ENCODE measurements at regions not wholly inside any gene's neighbourhood (a gene's known extent, or its start where the extent isn't known, plus 50 kb on each side); places are given as distances from the start of the nearest gene placed in this dataset.
A peak's percentile ranks its signal among the peaks of the same experiment; 100 is the strongest.

- Mint-ChIP-seq H3K9me3 (no peaks in the 10 kb centered on the region), H3K27me3 (ENCODE audit: insufficient read depth, low read depth, poor library complexity) (peaks cover 2% of the 10 kb centered on the region), H3K4me1 (peaks cover 10% of the 10 kb centered on the region; the same call in 2 of the 3 replicates), H3K27ac (no peak overlapping the region), H3K4me3 (no peak overlapping the region), H3K36me3 (ENCODE audit: low read depth) (no peaks in the 10 kb centered on the region)
- no peak for TF ChIP-seq EZH2 (IDR thresholded peaks at IDR 0.05; ENCODE audit: low read depth, unreplicated experiment)
- TF ChIP-seq NANOG (IDR thresholded peaks at IDR 0.05; ENCODE audit: borderline replicate concordance) = no peak
- no peak for TF ChIP-seq EZH2phosphoT487 (IDR thresholded peaks at IDR 0.05; ENCODE audit: unreplicated experiment)
- TF ChIP-seq JUNB (IDR thresholded peaks at IDR 0.05; ENCODE audit: unreplicated experiment) = no peak
- no peak for TF ChIP-seq POLR2AphosphoS5 (IDR thresholded peaks at IDR 0.05; ENCODE audit: low read depth)
- TF ChIP-seq ETS1 (IDR thresholded peaks at IDR 0.05) = no peak
- no peak for TF ChIP-seq REST (IDR thresholded peaks at IDR 0.05; ENCODE audit: unreplicated experiment)
- no peak for TF ChIP-seq ZNF331 (CRISPR knock-in tag; IDR thresholded peaks at IDR 0.05; ENCODE audit: low read depth)
- TF ChIP-seq CTCF (conservative IDR thresholded peaks at IDR 0.05; ENCODE audit: low read depth in 2 of 2) = no peak
- TF ChIP-seq STAT1 (IDR thresholded peaks at IDR 0.05; ENCODE audit: unreplicated experiment) = no peak
- TF ChIP-seq ZNF462 (CRISPR knock-in tag; IDR thresholded peaks at IDR 0.05) = no peak
- no peak for TF ChIP-seq ZNF114 (CRISPR knock-in tag; IDR thresholded peaks at IDR 0.05)
- no peak for TF ChIP-seq CREB1 (CRISPR knock-in tag; IDR thresholded peaks at IDR 0.05; ENCODE audit: low read depth)
- no peak overlapping the region for H3K4me2 ChIP-seq
- peak; percentile 88 for ATAC-seq
- H3K79me2 ChIP-seq (replicated peaks; ENCODE audit: insufficient read depth) = no peaks in the 10 kb centered on the region
- DNase-seq (ENCODE audit: low spot score) = peak; percentile 6
- no peaks in the 10 kb centered on the region for H3F3A ChIP-seq (replicated peaks; ENCODE audit: low read depth)
- no peak overlapping the region for H3K4me3 ChIP-seq
- H3K4me1 ChIP-seq (ENCODE audit: insufficient read depth) = peaks cover 3% of the 10 kb centered on the region; the same call in 1 of the 2 replicates
- no peaks in the 10 kb centered on the region for H4K20me1 ChIP-seq (replicated peaks; ENCODE audit: insufficient read depth)
- no peaks in the 10 kb centered on the region for H3K36me3 ChIP-seq (ENCODE audit: insufficient read depth)
- no peaks in the 10 kb centered on the region for H3K27me3 ChIP-seq (ENCODE audit: insufficient read depth)
- H2AFZ ChIP-seq = peak overlapping the region; percentile 68
- H3K9me2 ChIP-seq (ENCODE audit: insufficient read depth) = no peaks in the 10 kb centered on the region
- H3K27ac ChIP-seq (ENCODE audit: low read depth) = no peak overlapping the region
Measured at GRCh38 chr7:97576043-97576442, 155.8 kb upstream of the TAC1 start.

Data from GM23338 (cell line).